Endodermal cell (in vitro differentiated cells): ENCODE measurements at regions not wholly inside any gene's neighbourhood (a gene's known extent, or its start where the extent isn't known, plus 50 kb on each side); places are given as distances from the start of the nearest gene placed in this dataset.
A peak's percentile ranks its signal among the peaks of the same experiment; 100 is the strongest.

ENCODE experiments used
- DNase-seq: peaks from one replicate; pipeline ENCODE4 v3.0.0-alpha.2; 2017
- H3K27ac ChIP-seq: 2 replicates; pipeline ENCODE4 v1.5.1; 2013; ENCODE audit warnings: mild to moderate bottlenecking, low read depth, low read length, moderate library complexity
- H3K27me3 ChIP-seq: 2 replicates; pipeline ENCODE4 v1.6.1; 2013; ENCODE audit warnings: mild to moderate bottlenecking, low read length, moderate library complexity; ENCODE audit not compliant: insufficient read depth, control insufficient read depth, poor library complexity, severe bottlenecking
- H3K36me3 ChIP-seq: 2 replicates; pipeline ENCODE4 v1.7.0; 2013; ENCODE audit warnings: mild to moderate bottlenecking, low read length, moderate library complexity; ENCODE audit not compliant: control insufficient read depth, insufficient read depth
- H3K4me1 ChIP-seq: one replicate; pipeline ENCODE4 v1.7.0; 2013; ENCODE audit warnings: low read length; ENCODE audit not compliant: control insufficient read depth, insufficient read depth
- H3K4me3 ChIP-seq: 2 replicates; pipeline ENCODE4 v1.5.1; 2013; ENCODE audit warnings: mild to moderate bottlenecking, low read length, moderate library complexity
- H3K9ac ChIP-seq: 2 replicates; pipeline ENCODE4 v1.6.1; 2013; ENCODE audit warnings: mild to moderate bottlenecking, low read length, moderate library complexity; ENCODE audit not compliant: poor library complexity, severe bottlenecking; ENCODE audit errors: extremely low read depth
- H3K9me3 ChIP-seq: 2 replicates; pipeline ENCODE4 v1.6.1; 2013; ENCODE audit warnings: mild to moderate bottlenecking, low read length, moderate library complexity; ENCODE audit not compliant: control insufficient read depth
- H3K27ac Mint-ChIP-seq: 2 replicates; pipeline ENCODE4 v1.8.0; 2020; ENCODE audit warnings: mixed read lengths
- H3K27me3 Mint-ChIP-seq: 2 replicates; pipeline ENCODE4 v1.8.0; 2021; ENCODE audit warnings: mild to moderate bottlenecking, mixed read lengths; ENCODE audit not compliant: insufficient read depth
- H3K36me3 Mint-ChIP-seq: 2 replicates; pipeline ENCODE4 v1.8.0; 2020; ENCODE audit warnings: low read depth, mixed read lengths
- H3K4me1 Mint-ChIP-seq: 2 replicates; pipeline ENCODE4 v1.8.0; 2020; ENCODE audit warnings: mixed read lengths
- H3K4me3 Mint-ChIP-seq: 2 replicates; pipeline ENCODE4 v1.8.0; 2020; ENCODE audit warnings: mild to moderate bottlenecking, moderate library complexity, mixed read lengths
- H3K9me3 Mint-ChIP-seq: 2 replicates; pipeline ENCODE4 v1.8.0; 2020; ENCODE audit warnings: mild to moderate bottlenecking, mixed read lengths
- WGBS, 2 experiments: methylation state at CpG; one replicate each; pipeline versions ENCODE4 v1.1.5 to v1.1.7; 2013; ENCODE audit warnings: missing lambda C conversion rate in 2 of 2, mixed read lengths in 1 of 2; ENCODE audit not compliant: insufficient coverage in 1 of 2, insufficient read length in 1 of 2; 5-methylcytosine and 5-hydroxymethylcytosine counted together
- TF ChIP-seq, protein P1 (sequence below): fragments of 200-600 bp; sonication (generic); conservative IDR thresholded peaks from 2 replicates; pipeline ENCODE4 v1.5.0; 2021; ENCODE audit warnings: antibody characterized with exemption, mild to moderate bottlenecking

- WGBS, 2 experiments, result 74 to 76% methylated on average over 7 to 10 of the region's 10 CpGs
- no peak overlapping the region for H3K4me3 Mint-ChIP-seq
- TF ChIP-seq, protein P1, sequence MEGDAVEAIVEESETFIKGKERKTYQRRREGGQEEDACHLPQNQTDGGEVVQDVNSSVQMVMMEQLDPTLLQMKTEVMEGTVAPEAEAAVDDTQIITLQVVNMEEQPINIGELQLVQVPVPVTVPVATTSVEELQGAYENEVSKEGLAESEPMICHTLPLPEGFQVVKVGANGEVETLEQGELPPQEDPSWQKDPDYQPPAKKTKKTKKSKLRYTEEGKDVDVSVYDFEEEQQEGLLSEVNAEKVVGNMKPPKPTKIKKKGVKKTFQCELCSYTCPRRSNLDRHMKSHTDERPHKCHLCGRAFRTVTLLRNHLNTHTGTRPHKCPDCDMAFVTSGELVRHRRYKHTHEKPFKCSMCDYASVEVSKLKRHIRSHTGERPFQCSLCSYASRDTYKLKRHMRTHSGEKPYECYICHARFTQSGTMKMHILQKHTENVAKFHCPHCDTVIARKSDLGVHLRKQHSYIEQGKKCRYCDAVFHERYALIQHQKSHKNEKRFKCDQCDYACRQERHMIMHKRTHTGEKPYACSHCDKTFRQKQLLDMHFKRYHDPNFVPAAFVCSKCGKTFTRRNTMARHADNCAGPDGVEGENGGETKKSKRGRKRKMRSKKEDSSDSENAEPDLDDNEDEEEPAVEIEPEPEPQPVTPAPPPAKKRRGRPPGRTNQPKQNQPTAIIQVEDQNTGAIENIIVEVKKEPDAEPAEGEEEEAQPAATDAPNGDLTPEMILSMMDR, result no peak
- H3K27me3 Mint-ChIP-seq, result peaks cover 12% of the 10 kb centered on the region
- H3K27ac Mint-ChIP-seq, result no peak overlapping the region
- H3K27me3 ChIP-seq, result peaks cover 22% of the 10 kb centered on the region
- no peak overlapping the region for H3K27ac ChIP-seq
- no peaks in the 10 kb centered on the region for H3K36me3 Mint-ChIP-seq
- no peak overlapping the region for H3K4me3 ChIP-seq
- no peaks in the 10 kb centered on the region for H3K9me3 ChIP-seq
- H3K9me3 Mint-ChIP-seq, result no peaks in the 10 kb centered on the region
- DNase-seq, result peak; percentile 46
- no peaks in the 10 kb centered on the region for H3K4me1 Mint-ChIP-seq
- no peaks in the 10 kb centered on the region for H3K36me3 ChIP-seq
- no peaks in the 10 kb centered on the region for H3K4me1 ChIP-seq
- H3K9ac ChIP-seq, result no peak overlapping the region
Observed at GRCh38 chr4:8671712-8672290, 79.2 kb downstream of the CPZ start.
